Mesenchymal stem cell (in vitro differentiated cells and primary cell): ENCODE measurements at regions not wholly inside any gene's neighbourhood (a gene's known extent, or its start where the extent isn't known, plus 50 kb on each side); places are given as distances from the start of the nearest gene placed in this dataset.

Experiments
- DNase-seq: peaks from one replicate; pipeline ENCODE4 v3.0.0-alpha.2; 2013
- H2AFZ ChIP-seq: one replicate; pipeline ENCODE4 v1.6.1; 2013; ENCODE audit warnings: low read depth, mild to moderate bottlenecking, control low read depth, inconsistent platforms, low read length, moderate library complexity
- H2AK5ac ChIP-seq: 2 replicates; pipeline ENCODE4 v1.6.1; 2013; ENCODE audit warnings: low read length, moderate library complexity, mild to moderate bottlenecking, inconsistent platforms; ENCODE audit not compliant: severe bottlenecking
- H2BK120ac ChIP-seq: one replicate; pipeline ENCODE4 v1.6.1; 2013; ENCODE audit warnings: low read depth, mild to moderate bottlenecking, inconsistent platforms, low read length, moderate library complexity
- H2BK12ac ChIP-seq, 2 experiments: one replicate each; pipeline ENCODE4 v1.6.1; 2013; ENCODE audit warnings: inconsistent platforms in 2 of 2, low read length in 2 of 2, mild to moderate bottlenecking in 2 of 2, moderate library complexity in 2 of 2, control low read depth in 1 of 2
- H2BK15ac ChIP-seq: one replicate; pipeline ENCODE4 v1.6.1; 2013; ENCODE audit warnings: mild to moderate bottlenecking, low read depth, inconsistent platforms; ENCODE audit not compliant: poor library complexity, severe bottlenecking
- H2BK5ac ChIP-seq: 2 replicates; pipeline ENCODE4 v1.6.1; 2013; ENCODE audit warnings: low read depth, mild to moderate bottlenecking, low read length, control low read depth, inconsistent platforms; ENCODE audit not compliant: poor library complexity, severe bottlenecking
- H3K14ac ChIP-seq, 2 experiments: one replicate each; pipeline ENCODE4 v1.6.1; 2013; ENCODE audit warnings: inconsistent platforms in 2 of 2, low read length in 2 of 2, control low read depth in 1 of 2, mild to moderate bottlenecking in 1 of 2, moderate library complexity in 1 of 2
- H3K18ac ChIP-seq, 2 experiments: one replicate each; pipeline ENCODE4 v1.6.1; 2013; ENCODE audit warnings: inconsistent platforms in 2 of 2, low read length in 2 of 2, control low read depth in 1 of 2, low read depth in 1 of 2, mild to moderate bottlenecking in 1 of 2
- H3K23ac ChIP-seq, 2 experiments: one replicate each; pipeline ENCODE4 v1.6.1; 2013; ENCODE audit warnings: inconsistent platforms in 2 of 2, low read length in 2 of 2, mild to moderate bottlenecking in 2 of 2, moderate library complexity in 2 of 2, control low read depth in 1 of 2
- H3K27ac ChIP-seq: 2 replicates; pipeline ENCODE4 v1.5.1; 2013; ENCODE audit warnings: mild to moderate bottlenecking, moderate library complexity, low read length, control low read depth, inconsistent platforms; ENCODE audit not compliant: poor library complexity, severe bottlenecking
- H3K27me3 ChIP-seq, 2 experiments: 2 replicates each; pipeline versions ENCODE4 v1.6.1 to v1.7.0; 2013; ENCODE audit warnings: low read length in 2 of 2, mild to moderate bottlenecking in 2 of 2, moderate library complexity in 2 of 2, control low read depth in 1 of 2, inconsistent platforms in 1 of 2; ENCODE audit not compliant: control insufficient read depth in 1 of 2, insufficient read depth in 1 of 2
- H3K36me3 ChIP-seq, 2 experiments: 2 replicates each; pipeline versions ENCODE4 v1.6.1 to v1.7.0; 2013; ENCODE audit warnings: low read length in 2 of 2, control low read depth in 1 of 2, inconsistent platforms in 1 of 2, low read depth in 1 of 2, mild to moderate bottlenecking in 1 of 2; ENCODE audit not compliant: insufficient read depth in 2 of 2, control insufficient read depth in 1 of 2
- H3K4ac ChIP-seq, 2 experiments: one replicate each; pipeline ENCODE4 v1.6.1; 2013; ENCODE audit warnings: inconsistent platforms in 2 of 2, low read length in 2 of 2, mild to moderate bottlenecking in 2 of 2, moderate library complexity in 2 of 2, control low read depth in 1 of 2, low read depth in 1 of 2
- H3K4me1 ChIP-seq: 2 replicates; pipeline ENCODE4 v1.6.1; 2013; ENCODE audit warnings: low read depth, low read length, control low read depth; ENCODE audit not compliant: control insufficient read depth, insufficient read depth
- H3K4me2 ChIP-seq: 2 replicates; pipeline ENCODE4 v1.6.1; 2013; ENCODE audit warnings: low read length, mild to moderate bottlenecking, inconsistent platforms; ENCODE audit not compliant: poor library complexity, severe bottlenecking
- H3K4me3 ChIP-seq, 2 experiments: 2 replicates each; pipeline versions ENCODE4 v1.5.1 to v1.7.0; 2013; ENCODE audit warnings: low read length in 2 of 2, mild to moderate bottlenecking in 2 of 2, control low read depth in 1 of 2, low read depth in 1 of 2; ENCODE audit not compliant: insufficient read depth in 1 of 2
- H3K79me1 ChIP-seq: replicated peaks from 2 replicates; pipeline ENCODE4 v1.6.1; 2013; ENCODE audit warnings: mild to moderate bottlenecking, control low read depth, low read length, inconsistent platforms; ENCODE audit not compliant: poor library complexity, severe bottlenecking
- H3K9ac ChIP-seq: 2 replicates; pipeline ENCODE4 v1.7.0; 2013; ENCODE audit warnings: mild to moderate bottlenecking, low read length, moderate library complexity
- H3K9me3 ChIP-seq: 2 replicates; pipeline ENCODE4 v1.7.0; 2013; ENCODE audit warnings: mild to moderate bottlenecking, low read length; ENCODE audit not compliant: control insufficient read depth
- H4K8ac ChIP-seq: one replicate; pipeline ENCODE4 v1.6.1; 2013; ENCODE audit warnings: inconsistent platforms, mild to moderate bottlenecking, low read length, moderate library complexity
- H4K91ac ChIP-seq: one replicate; pipeline ENCODE4 v1.6.1; 2013; ENCODE audit warnings: mild to moderate bottlenecking, low read length, inconsistent platforms
- WGBS: methylation state at CpG from one replicate; pipeline ENCODE4 v1.1.7; 2013; ENCODE audit warnings: mixed read lengths; 5-methylcytosine and 5-hydroxymethylcytosine counted together

DNA sequence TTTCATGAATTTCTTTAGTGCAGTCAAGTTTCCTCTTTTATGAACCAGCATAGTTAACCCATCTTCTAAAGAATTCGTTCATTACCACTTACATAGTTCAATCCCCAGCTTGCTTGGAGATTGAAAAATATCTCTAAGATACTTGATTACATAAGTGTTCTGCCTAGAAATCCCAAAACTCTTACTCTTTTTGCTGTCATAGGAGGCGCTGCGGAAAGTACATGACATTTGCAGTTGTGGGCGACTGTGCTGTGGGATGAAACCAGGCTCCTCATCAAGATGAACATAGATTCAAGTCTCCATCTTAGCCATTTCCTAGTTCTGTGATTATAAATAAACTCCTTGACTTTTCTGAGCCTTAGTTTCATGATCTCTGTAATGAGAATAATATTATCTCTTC lies 107.1 kb upstream of the SORBS2 start:
- no peaks in the 10 kb centered on the region for H3K9me3 ChIP-seq
- H3K27me3 ChIP-seq = peaks cover 0 to 3% of the 10 kb centered on the region in 2 experiments
- no peak overlapping the region for H3K23ac ChIP-seq
- no peak overlapping the region for H3K27ac ChIP-seq
- H3K4ac ChIP-seq = no peak overlapping the region
- H3K4me2 ChIP-seq = no peak overlapping the region
- H2BK12ac ChIP-seq = no peak overlapping the region
- H3K18ac ChIP-seq = no peak overlapping the region
- no peak overlapping the region for H3K4me3 ChIP-seq
- H4K91ac ChIP-seq = no peak overlapping the region
- no peak overlapping the region for H2BK5ac ChIP-seq
- H3K14ac ChIP-seq = no peak overlapping the region
- H3K79me1 ChIP-seq = no peaks in the 10 kb centered on the region
- no peak overlapping the region for H2BK120ac ChIP-seq
- no peak overlapping the region for H3K9ac ChIP-seq
- no peak overlapping the region for H2AK5ac ChIP-seq
- no peak overlapping the region for H2AFZ ChIP-seq
- DNase-seq = no peak
- no peak overlapping the region for H4K8ac ChIP-seq
- no peaks in the 10 kb centered on the region for H3K36me3 ChIP-seq
- no peak overlapping the region for H2BK15ac ChIP-seq
- H3K4me1 ChIP-seq = peaks cover 1% of the 10 kb centered on the region
- 100% methylated on average over 4 of the region's 4 CpGs for WGBS

- Histone ChIP-seq H2BK12ac (no peak overlapping the region), H3K79me1 (no peaks in the 10 kb centered on the region), H3K4me1 (peaks cover 1% of the 10 kb centered on the region), H3K36me3 (no peaks in the 10 kb centered on the region), H3K27me3 (peaks cover 0 to 3% of the 10 kb centered on the region in 2 experiments), H3K4me2 (no peak overlapping the region), H3K4me3 (no peak overlapping the region), H3K14ac (peak overlapping the region in 1 of 2 experiments; percentile 12), H2AK5ac (no peak overlapping the region), H3K9ac (no peak overlapping the region), H4K8ac (no peak overlapping the region), H3K9me3 (no peaks in the 10 kb centered on the region), H3K4ac (peak overlapping the region in 1 of 2 experiments; percentile 15), H2BK5ac (no peak overlapping the region), H2AFZ (no peak overlapping the region), H4K91ac (no peak overlapping the region), H2BK15ac (no peak overlapping the region), H3K27ac (no peak overlapping the region), H3K18ac (no peak overlapping the region), H3K23ac (no peak overlapping the region), H2BK120ac (no peak overlapping the region)
- 96% methylated on average over 4 of the region's 6 CpGs for WGBS
- DNase-seq = no peak
Observed at GRCh38 chr4:185920171-185920570, 108.2 kb upstream of the SORBS2 start.

- Histone ChIP-seq H3K36me3 (no peaks in the 10 kb centered on the region), H2AFZ (no peak overlapping the region), H2BK5ac (no peak overlapping the region), H3K4ac (no peak overlapping the region), H2BK15ac (no peak overlapping the region), H3K9me3 (no peaks in the 10 kb centered on the region), H3K4me2 (no peak overlapping the region), H2BK12ac (no peak overlapping the region), H3K27me3 (peaks cover 0 to 3% of the 10 kb centered on the region in 2 experiments), H3K18ac (no peak overlapping the region), H4K91ac (no peak overlapping the region), H3K79me1 (no peaks in the 10 kb centered on the region), H2BK120ac (no peak overlapping the region), H3K23ac (no peak overlapping the region), H3K27ac (no peak overlapping the region), H3K9ac (no peak overlapping the region), H4K8ac (no peak overlapping the region), H3K4me3 (no peak overlapping the region), H3K4me1 (peaks cover 1% of the 10 kb centered on the region), H3K14ac (no peak overlapping the region), H2AK5ac (no peak overlapping the region)
- DNase-seq = no peak
- 80% methylated on average over 8 of the region's 10 CpGs for WGBS
Observed at GRCh38 chr4:185920691-185921260, 108.8 kb upstream of the SORBS2 start.

GRCh38 chr4:185921583-185922555 lies 109.9 kb upstream of the SORBS2 start:
- peak overlapping the region; percentile 13 for H3K27ac ChIP-seq

More at GRCh38 chr4:185921583-185922555, 109.9 kb upstream of the SORBS2 start:
- Histone ChIP-seq H3K27me3 (peaks cover 0 to 3% of the 10 kb centered on the region in 2 experiments), H2BK15ac (no peak overlapping the region), H3K4me2 (no peak overlapping the region), H3K4me3 (no peak overlapping the region), H3K18ac (peak overlapping the region in 1 of 2 experiments; percentile 35), H2AK5ac (no peak overlapping the region), H4K91ac (no peak overlapping the region), H2BK120ac (no peak overlapping the region), H2BK12ac (no peak overlapping the region), H4K8ac (no peak overlapping the region), H2BK5ac (no peak overlapping the region), H3K4ac (no peak overlapping the region), H3K9me3 (no peaks in the 10 kb centered on the region), H3K79me1 (no peaks in the 10 kb centered on the region), H2AFZ (no peak overlapping the region), H3K9ac (no peak overlapping the region), H3K4me1 (peaks cover 1% of the 10 kb centered on the region), H3K36me3 (no peaks in the 10 kb centered on the region), H3K14ac (no peak overlapping the region), H3K23ac (no peak overlapping the region)
- 30% methylated on average over 5 of the region's 9 CpGs for WGBS
- peak; percentile 40 for DNase-seq
